ENCODE measurements at regions not wholly inside any gene's neighbourhood (a gene's known extent, or its start where the extent isn't known, plus 50 kb on each side); places are given as distances from the start of the nearest gene placed in this dataset.

DNA sequence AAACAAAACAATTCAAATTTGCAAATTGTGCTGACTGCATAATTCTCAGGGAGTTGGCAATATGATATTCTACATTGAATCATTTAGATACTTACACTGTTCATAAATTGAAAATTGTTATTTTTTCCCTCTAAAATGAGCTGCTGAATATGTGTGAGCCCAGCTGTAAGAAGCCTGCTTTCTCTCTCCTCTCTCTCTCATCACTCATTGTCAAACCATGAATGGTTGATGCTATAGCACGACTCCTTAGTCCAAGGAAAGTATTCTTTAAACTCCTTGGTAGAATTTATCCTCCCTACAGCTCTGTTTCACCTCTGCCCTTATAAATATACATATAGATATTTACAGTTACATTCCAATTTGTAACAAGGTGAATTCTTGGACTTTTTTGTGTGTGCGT is 116.4 kb upstream of the POU3F2 start:
- no peaks in the 10 kb centered on the region for H4K20me1 ChIP-seq (ENCODE audit: control insufficient read depth, insufficient read depth)
- H3K27ac ChIP-seq (ENCODE audit: control insufficient read depth, insufficient read depth) = no peak overlapping the region
- no peaks in the 10 kb centered on the region for H3K79me2 ChIP-seq (ENCODE audit: control insufficient read depth, insufficient read depth, low read length)
- in situ Hi-C loops (cut with MboI) (no loop called here), intact Hi-C loops (cut with micrococcal nuclease; ENCODE audit: unreplicated experiment) (no loop called here)
- ChIA-PET RAD21 (ENCODE audit: unreplicated experiment) (no interaction called here), SMC1A (ENCODE audit: uncharacterized antibody, unreplicated experiment) (no interaction called here), POLR2A (no interaction called here), CTCF (no interaction called here)
- DNase-seq (ENCODE audit: low read depth, low spot score) (no peak), ATAC-seq (no peak), FAIRE-seq (no peak)
- no peaks in the 10 kb centered on the region for H3K9me3 ChIP-seq (replicated peaks; ENCODE audit: control insufficient read depth, insufficient read depth, low read length)
- no peaks in the 10 kb centered on the region for H3K4me1 ChIP-seq (ENCODE audit: control insufficient read depth, insufficient read depth, low read length)
- no peak overlapping the region for H2AFZ ChIP-seq (ENCODE audit: control insufficient read depth, low read depth, low read length)
- no peak overlapping the region for H3K4me3 ChIP-seq
- no TSS peak for BruUV-seq (replicated peaks)
- H3K9ac ChIP-seq (ENCODE audit: control insufficient read depth, insufficient read depth, low read length) = no peak overlapping the region
- H3K4me2 ChIP-seq (ENCODE audit: control insufficient read depth, insufficient read depth) = no peak overlapping the region
- 0 out of 4 replicates have a peak, but pooled peaks cover 0 to 4% of the 10 kb centered on the region in 2 experiments for H3K27me3 ChIP-seq (replicated peaks in 1 of 2; ENCODE audit: control insufficient read depth in 2 of 2, insufficient read depth in 2 of 2, low read length in 1 of 2)
- TF ChIP-seq TBL1XR1 (IDR thresholded peaks at IDR 0.05; ENCODE audit: low read depth, low read length) = no peak
- TF ChIP-seq ZNF24 (IDR thresholded peaks at IDR 0.05) = no peak
- TF ChIP-seq, protein P1, sequence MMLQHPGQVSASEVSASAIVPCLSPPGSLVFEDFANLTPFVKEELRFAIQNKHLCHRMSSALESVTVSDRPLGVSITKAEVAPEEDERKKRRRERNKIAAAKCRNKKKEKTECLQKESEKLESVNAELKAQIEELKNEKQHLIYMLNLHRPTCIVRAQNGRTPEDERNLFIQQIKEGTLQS (IDR thresholded peaks at IDR 0.05; ENCODE audit: borderline replicate concordance, extremely low read depth, low read depth, low read length) = no peak
- no peak for TF ChIP-seq NFYA (IDR thresholded peaks at IDR 0.05; ENCODE audit: borderline replicate concordance, low read depth, low read length)
- no peak for TF ChIP-seq FOXM1 (IDR thresholded peaks at IDR 0.05; ENCODE audit: low read depth, low read length)
- TF ChIP-seq, protein P2, sequence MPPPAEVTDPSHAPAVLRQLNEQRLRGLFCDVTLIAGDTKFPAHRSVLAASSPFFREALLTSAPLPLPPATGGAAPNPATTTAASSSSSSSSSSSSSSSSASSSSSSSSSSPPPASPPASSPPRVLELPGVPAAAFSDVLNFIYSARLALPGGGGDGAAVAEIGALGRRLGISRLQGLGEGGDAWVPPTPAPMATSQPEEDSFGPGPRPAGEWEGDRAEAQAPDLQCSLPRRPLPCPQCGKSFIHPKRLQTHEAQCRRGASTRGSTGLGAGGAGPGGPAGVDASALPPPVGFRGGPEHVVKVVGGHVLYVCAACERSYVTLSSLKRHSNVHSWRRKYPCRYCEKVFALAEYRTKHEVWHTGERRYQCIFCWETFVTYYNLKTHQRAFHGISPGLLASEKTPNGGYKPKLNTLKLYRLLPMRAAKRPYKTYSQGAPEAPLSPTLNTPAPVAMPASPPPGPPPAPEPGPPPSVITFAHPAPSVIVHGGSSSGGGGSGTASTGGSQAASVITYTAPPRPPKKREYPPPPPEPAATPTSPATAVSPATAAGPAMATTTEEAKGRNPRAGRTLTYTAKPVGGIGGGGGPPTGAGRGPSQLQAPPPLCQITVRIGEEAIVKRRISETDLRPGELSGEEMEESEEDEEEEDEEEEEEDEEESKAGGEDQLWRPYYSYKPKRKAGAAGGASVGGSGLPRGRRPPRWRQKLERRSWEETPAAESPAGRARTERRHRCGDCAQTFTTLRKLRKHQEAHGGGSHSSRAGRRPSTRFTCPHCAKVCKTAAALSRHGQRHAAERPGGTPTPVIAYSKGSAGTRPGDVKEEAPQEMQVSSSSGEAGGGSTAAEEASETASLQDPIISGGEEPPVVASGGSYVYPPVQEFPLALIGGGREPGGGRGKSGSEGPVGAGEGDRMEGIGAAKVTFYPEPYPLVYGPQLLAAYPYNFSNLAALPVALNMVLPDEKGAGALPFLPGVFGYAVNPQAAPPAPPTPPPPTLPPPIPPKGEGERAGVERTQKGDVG (CRISPR knock-in tag; IDR thresholded peaks at IDR 0.05) = no peak
- TF ChIP-seq MYC (IDR thresholded peaks at IDR 0.05; ENCODE audit: insufficient read depth, insufficient read length, insufficient replicate concordance, low read length, severe bottlenecking) = no peak
- TF ChIP-seq BRCA1 (IDR thresholded peaks at IDR 0.05; ENCODE audit: low read depth, low read length) = no peak
- no peak for TF ChIP-seq LARP7 (IDR thresholded peaks at IDR 0.05)
- TF ChIP-seq, protein P3, sequence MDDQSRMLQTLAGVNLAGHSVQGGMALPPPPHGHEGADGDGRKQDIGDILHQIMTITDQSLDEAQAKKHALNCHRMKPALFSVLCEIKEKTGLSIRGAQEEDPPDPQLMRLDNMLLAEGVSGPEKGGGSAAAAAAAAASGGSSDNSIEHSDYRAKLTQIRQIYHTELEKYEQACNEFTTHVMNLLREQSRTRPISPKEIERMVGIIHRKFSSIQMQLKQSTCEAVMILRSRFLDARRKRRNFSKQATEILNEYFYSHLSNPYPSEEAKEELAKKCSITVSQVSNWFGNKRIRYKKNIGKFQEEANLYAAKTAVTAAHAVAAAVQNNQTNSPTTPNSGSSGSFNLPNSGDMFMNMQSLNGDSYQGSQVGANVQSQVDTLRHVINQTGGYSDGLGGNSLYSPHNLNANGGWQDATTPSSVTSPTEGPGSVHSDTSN (IDR thresholded peaks at IDR 0.05; ENCODE audit: insufficient replicate concordance, low read depth, low read length) = no peak
- no peak for TF ChIP-seq NBN (IDR thresholded peaks at IDR 0.05)
- no peak for TF ChIP-seq TAF1 (IDR thresholded peaks at IDR 0.05; ENCODE audit: borderline replicate concordance, low read depth, low read length)
- TF ChIP-seq NR2C2 (IDR thresholded peaks at IDR 0.05; ENCODE audit: borderline replicate concordance, control insufficient read depth, insufficient read length, low read depth) = no peak
- TF ChIP-seq RFX5 (IDR thresholded peaks at IDR 0.05; ENCODE audit: low read depth, low read length) = no peak
- TF ChIP-seq, protein P4, sequence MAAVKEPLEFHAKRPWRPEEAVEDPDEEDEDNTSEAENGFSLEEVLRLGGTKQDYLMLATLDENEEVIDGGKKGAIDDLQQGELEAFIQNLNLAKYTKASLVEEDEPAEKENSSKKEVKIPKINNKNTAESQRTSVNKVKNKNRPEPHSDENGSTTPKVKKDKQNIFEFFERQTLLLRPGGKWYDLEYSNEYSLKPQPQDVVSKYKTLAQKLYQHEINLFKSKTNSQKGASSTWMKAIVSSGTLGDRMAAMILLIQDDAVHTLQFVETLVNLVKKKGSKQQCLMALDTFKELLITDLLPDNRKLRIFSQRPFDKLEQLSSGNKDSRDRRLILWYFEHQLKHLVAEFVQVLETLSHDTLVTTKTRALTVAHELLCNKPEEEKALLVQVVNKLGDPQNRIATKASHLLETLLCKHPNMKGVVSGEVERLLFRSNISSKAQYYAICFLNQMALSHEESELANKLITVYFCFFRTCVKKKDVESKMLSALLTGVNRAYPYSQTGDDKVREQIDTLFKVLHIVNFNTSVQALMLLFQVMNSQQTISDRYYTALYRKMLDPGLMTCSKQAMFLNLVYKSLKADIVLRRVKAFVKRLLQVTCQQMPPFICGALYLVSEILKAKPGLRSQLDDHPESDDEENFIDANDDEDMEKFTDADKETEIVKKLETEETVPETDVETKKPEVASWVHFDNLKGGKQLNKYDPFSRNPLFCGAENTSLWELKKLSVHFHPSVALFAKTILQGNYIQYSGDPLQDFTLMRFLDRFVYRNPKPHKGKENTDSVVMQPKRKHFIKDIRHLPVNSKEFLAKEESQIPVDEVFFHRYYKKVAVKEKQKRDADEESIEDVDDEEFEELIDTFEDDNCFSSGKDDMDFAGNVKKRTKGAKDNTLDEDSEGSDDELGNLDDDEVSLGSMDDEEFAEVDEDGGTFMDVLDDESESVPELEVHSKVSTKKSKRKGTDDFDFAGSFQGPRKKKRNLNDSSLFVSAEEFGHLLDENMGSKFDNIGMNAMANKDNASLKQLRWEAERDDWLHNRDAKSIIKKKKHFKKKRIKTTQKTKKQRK (IDR thresholded peaks at IDR 0.05; ENCODE audit: low read depth, low read length) = no peak
- TF ChIP-seq KAT2A (conservative IDR thresholded peaks at IDR 0.05; ENCODE audit: control insufficient read depth, low read depth, low read length) = no peak
- H3K36me3 ChIP-seq (ENCODE audit: control insufficient read depth in 2 of 2, insufficient read depth in 2 of 2, low read length in 1 of 2) = no peaks in the 10 kb centered on the region
- 25% methylated on average over 2 of the region's 2 CpGs for WGBS (ENCODE audit: insufficient coverage, insufficient replicate concordance, low lambda C conversion rate, missing lambda C conversion rate)

Measured in GM12878 (cell line).